Spinal cord (tissue), 9 donors: ENCODE measurements at regions not wholly inside any gene's neighbourhood (a gene's known extent, or its start where the extent isn't known, plus 50 kb on each side); places are given as distances from the start of the nearest gene placed in this dataset.
"Not testable (repeated sequence)": the region's sequence is repeated elsewhere in the genome, so short reads cannot be mapped to it uniquely, and the experiment has no call there.

Experiments
- DNase-seq, 6 donors: peaks; one replicate each; pipeline versions ENCODE4 v3.0.0 to v3.0.0-alpha.2; 2013 to 2015; ENCODE audit warnings: low spot score in 6 of 6, low read depth in 4 of 6
- H3K27ac ChIP-seq: one replicate; pipeline ENCODE4 v1.5.1; 2013; ENCODE audit warnings: low read depth, low read length, control low read depth
- H3K27me3 ChIP-seq: one replicate; pipeline ENCODE4 v1.6.1; 2013; ENCODE audit warnings: low read length; ENCODE audit not compliant: control insufficient read depth, insufficient read depth
- H3K36me3 ChIP-seq: one replicate; pipeline ENCODE4 v1.6.1; 2013; ENCODE audit warnings: low read length; ENCODE audit not compliant: control insufficient read depth, insufficient read depth
- H3K4me1 ChIP-seq: one replicate; pipeline ENCODE4 v1.6.1; 2013; ENCODE audit warnings: low read length; ENCODE audit not compliant: control insufficient read depth, insufficient read depth
- H3K4me3 ChIP-seq: one replicate; pipeline ENCODE4 v1.5.1; 2013; ENCODE audit warnings: low read depth, low read length, control low read depth
- H3K9me3 ChIP-seq: one replicate; pipeline ENCODE4 v1.6.1; 2013; ENCODE audit warnings: low read length; ENCODE audit not compliant: control insufficient read depth, insufficient read depth
- WGBS: methylation state at CpG from one replicate; pipeline ENCODE4 v1.1.5; 2013; ENCODE audit warnings: missing lambda C conversion rate; ENCODE audit not compliant: insufficient coverage; 5-methylcytosine and 5-hydroxymethylcytosine counted together
- donor health status: healthy.

DNA sequence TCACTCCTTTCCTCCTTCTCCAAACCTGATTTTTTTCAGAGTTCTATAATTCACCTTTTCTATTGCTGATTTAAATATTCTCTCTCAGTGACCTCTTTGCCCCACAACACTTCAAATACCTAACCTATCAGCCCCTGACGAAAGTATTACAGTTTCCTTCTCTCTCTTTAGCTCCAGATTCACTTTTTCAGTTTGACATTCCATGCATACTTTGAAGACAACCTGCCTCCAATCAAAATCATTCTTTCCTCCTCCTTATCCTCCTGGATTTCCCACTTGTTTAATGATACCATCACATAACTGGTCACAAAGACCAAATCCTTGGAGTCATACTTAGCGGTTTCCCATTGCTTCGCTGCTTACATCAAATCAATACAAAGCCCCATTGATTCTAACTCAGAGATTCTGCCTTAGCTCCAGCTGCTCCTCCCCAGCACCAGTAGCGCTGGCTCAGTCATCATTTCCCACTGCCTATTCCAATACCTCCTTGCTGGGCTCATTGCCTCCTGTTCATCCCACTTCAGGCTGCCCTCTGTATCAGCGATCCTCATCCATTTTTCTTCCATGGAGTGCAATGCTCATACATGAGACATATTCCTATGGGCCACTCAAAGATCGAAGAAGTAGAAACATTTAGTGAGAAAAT, 240.1 kb downstream of the ZNF92 start:
- H3K9me3 ChIP-seq, H3K4me3 ChIP-seq, H3K36me3 ChIP-seq, H3K4me1 ChIP-seq, H3K27me3 ChIP-seq, H3K27ac ChIP-seq, DNase-seq: not testable (repeated sequence)
- 62% methylated on average over 4 of the region's 6 CpGs for WGBS

DNA sequence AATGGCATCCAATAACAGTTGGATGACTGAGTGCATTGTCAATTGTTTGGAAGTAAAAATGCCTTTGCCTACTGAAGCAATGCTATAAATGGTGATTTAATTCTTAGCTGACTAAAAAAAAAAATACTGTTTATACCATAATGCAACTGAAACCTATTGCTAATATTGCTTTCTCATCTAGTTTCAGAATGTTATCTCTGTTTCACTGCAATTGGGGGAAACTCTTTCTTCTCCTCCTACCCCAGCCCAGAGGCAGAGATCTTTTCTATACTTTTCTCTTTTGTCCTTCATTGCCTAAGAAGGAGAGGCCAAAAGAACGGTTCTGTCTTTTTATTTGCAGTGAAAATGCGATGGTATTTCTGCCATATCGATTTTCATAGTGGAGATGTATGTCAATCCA, 242.5 kb downstream of the ZNF92 start:
- not testable (repeated sequence) for H3K27ac ChIP-seq, H3K9me3 ChIP-seq, H3K4me1 ChIP-seq, H3K4me3 ChIP-seq, H3K36me3 ChIP-seq, H3K27me3 ChIP-seq, DNase-seq
- WGBS = no CpG with 5 or more reads among the region's 3 CpGs

DNA sequence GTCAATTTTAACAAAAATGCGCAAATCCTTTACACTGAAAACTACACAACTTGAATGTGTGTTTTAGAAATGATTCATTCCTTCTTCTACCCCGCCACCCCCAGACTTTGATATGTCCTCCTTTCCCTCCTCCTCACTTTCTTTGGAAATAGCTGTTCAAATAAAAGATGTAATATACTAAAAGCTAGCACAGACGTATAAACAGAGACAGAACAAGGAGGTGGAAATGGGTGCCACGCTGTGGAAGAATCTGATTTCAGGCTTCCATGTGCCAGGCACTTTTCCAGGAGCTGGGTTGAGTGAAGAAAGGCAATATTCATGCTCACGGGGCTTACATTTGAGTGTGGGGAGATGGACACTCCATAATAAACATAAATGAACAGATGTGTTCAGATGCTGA, 246.6 kb downstream of the ZNF92 start:
- no CpG with 5 or more reads among the region's 5 CpGs for whole genome bisulfite sequencing
- not testable (repeated sequence) for H3K27me3 ChIP-seq, DNase-seq, H3K36me3 ChIP-seq, H3K4me3 ChIP-seq, H3K4me1 ChIP-seq, H3K27ac ChIP-seq, H3K9me3 ChIP-seq

DNA sequence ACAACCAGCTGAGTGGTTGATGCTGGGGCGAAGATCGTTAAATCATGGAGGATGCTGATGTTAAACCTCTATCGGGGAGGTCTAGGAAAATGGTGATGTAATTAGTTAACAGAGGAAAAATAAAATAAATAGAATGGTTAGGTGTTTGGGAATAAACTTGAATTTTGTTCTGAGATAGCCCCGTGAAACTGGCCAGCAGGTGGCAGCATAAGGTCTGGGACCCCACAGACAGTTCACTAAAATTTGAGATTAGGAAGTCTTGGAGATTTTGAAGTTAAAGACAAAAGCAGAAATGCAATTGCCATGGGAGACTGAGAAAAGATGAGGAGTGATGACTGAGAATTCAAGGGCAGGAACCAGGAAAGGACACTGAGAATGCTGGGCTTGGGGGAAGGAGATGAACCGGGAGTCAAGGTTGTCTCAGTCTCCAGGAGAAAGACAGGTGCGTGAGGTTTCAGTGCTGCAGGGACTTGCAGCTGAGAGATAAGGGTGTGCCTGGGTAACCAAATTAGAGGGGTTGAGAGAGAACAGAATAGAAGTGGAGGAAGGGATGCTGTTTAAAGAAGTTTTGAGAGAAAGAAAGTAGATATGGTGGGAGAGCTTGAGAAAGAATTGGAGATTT, 248.0 kb downstream of the ZNF92 start:
- H3K27me3 ChIP-seq, H3K4me1 ChIP-seq, H3K27ac ChIP-seq, H3K9me3 ChIP-seq, H3K4me3 ChIP-seq, H3K36me3 ChIP-seq: not testable (repeated sequence)
- WGBS = 26% methylated on average over 4 of the region's 6 CpGs
- peak in 2 of 6 donors; percentile 4 to 29 for DNase-seq

DNA sequence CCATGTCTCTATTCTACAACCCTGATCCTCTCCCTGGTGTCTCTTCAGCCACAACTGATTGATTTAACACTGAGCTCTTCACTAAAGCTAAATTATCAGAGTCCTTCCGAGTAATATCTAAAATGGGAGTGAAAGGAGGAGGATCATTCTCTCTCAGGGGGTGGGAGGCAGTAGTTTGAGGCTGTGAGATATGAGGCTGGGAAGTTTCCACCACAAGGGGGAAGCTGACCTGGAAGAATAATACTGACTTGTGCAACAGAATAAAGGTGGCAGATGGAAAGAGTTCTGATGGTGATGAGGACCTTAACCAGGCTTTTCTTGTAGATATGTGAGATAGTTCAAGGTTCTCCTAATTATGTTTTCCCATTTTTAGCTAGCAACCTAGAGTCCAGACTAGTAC, 241.6 kb upstream of the VKORC1L1 start:
- no CpG with 5 or more reads among the region's 1 CpG for WGBS
- H3K4me1 ChIP-seq, H3K27ac ChIP-seq, H3K36me3 ChIP-seq, H3K4me3 ChIP-seq, H3K9me3 ChIP-seq, H3K27me3 ChIP-seq, DNase-seq: not testable (repeated sequence)

DNA sequence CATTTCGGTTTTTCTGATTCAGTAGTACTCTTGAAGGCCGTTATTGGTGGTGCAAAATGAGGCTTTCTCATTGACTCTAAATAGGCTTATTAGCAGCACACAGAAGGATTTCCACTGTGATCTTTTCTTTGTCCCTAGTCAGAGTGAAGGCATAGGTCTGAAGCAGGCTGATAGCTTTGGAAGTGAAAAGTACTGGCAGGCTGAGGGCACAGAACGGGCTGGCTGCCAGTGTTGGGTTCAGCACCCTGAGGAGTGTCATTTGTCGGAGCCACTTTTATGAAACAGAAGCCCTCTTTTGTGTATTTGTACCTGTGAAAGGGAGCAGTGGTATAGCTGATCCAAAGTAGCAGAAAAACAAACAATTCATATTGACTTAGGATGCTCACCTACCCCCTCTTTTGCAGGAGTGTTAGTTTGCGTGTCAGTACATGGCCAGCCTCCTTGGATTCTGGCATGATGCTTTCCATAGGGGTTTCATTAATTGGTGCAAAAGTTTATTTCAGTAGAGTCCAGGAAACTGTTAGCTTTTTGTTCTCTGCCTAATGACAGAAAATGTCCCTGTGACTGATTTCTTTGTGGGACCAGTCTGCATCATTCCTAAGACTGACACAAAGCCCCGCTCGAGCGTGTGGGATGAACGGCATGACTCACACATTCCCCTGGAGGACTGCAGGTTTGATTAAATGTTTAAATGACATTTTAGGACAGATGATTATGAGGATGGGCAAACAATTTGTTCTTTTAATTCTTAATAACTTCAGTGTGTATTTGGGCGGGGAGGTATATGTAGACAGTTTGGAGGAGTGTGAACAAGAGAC, 239.1 kb upstream of the VKORC1L1 start:
- not testable (repeated sequence) for H3K4me3 ChIP-seq, H3K36me3 ChIP-seq, H3K4me1 ChIP-seq, H3K9me3 ChIP-seq, DNase-seq, H3K27me3 ChIP-seq, H3K27ac ChIP-seq
- no CpG with 5 or more reads among the region's 10 CpGs for WGBS

DNA sequence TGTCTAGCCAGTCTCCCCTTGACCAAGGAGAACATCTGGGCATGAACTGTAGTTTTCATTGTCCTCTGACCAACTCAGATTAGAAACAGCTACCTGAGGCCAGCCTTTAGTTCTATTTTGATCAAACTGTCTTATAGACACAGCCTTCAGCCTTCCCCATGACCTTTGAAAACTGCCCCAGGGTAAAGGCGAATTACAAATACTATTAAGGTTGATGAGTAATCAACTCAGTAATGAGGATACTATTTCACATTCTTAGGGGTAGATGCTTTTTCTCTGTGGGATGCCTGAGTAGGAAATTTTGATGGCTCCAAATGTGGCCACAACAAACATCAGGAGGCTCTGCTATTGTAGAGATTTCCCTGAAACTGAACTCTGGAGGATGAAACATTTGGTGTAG, 234.0 kb upstream of the VKORC1L1 start:
- not testable (repeated sequence) for H3K9me3 ChIP-seq, H3K27ac ChIP-seq, H3K27me3 ChIP-seq, DNase-seq, H3K4me3 ChIP-seq, H3K4me1 ChIP-seq, H3K36me3 ChIP-seq
- no CpG with 5 or more reads among the region's 1 CpG for WGBS

DNA sequence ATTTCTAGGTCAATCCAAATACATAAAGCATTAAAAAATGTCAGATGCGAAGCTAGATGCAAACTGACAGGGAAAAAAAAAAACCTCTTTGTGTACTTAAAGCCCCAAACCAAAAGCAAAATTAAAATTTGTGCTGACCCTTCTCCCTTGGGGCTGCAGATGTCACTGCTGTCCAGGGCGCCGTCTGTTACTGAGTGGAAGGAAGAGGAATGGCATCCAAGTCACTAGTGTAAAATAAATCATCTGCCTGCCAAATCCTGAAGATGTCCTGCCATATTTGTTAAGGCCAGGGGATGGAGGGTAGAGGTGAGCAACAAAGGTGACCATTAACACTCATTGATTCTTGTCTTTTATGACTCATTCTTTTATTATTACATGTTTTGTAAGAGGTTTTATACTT, 233.2 kb upstream of the VKORC1L1 start:
- not testable (repeated sequence) for H3K36me3 ChIP-seq, H3K9me3 ChIP-seq, H3K27me3 ChIP-seq, H3K27ac ChIP-seq, DNase-seq, H3K4me3 ChIP-seq, H3K4me1 ChIP-seq
- no CpG with 5 or more reads among the region's 3 CpGs for WGBS

DNA sequence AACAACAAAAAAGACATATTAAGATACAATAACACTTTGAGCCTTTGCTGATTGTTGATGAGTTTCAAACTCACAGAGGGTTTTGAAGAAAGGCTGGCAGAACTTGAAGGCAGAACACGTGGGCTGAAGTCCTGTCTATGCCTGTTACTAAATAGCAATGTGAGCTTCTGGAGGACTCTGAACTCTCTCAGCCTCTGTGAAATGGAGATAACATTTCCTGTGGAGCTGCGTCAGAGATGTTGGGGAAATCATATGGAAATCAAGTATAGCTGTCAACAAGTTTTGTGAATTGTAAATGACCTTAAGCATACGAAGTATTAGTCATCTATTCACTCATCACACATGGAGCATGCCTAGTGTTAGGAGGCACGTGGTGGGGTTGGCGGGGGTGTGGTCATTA, 229.4 kb upstream of the VKORC1L1 start:
- WGBS = no CpG with 5 or more reads among the region's 5 CpGs
- not testable (repeated sequence) for H3K27me3 ChIP-seq, H3K4me3 ChIP-seq, H3K9me3 ChIP-seq, DNase-seq, H3K27ac ChIP-seq, H3K4me1 ChIP-seq, H3K36me3 ChIP-seq
